ENCODE measurements at regions not wholly inside any gene's neighbourhood (a gene's known extent, or its start where the extent isn't known, plus 50 kb on each side); places are given as distances from the start of the nearest gene placed in this dataset.

DNA sequence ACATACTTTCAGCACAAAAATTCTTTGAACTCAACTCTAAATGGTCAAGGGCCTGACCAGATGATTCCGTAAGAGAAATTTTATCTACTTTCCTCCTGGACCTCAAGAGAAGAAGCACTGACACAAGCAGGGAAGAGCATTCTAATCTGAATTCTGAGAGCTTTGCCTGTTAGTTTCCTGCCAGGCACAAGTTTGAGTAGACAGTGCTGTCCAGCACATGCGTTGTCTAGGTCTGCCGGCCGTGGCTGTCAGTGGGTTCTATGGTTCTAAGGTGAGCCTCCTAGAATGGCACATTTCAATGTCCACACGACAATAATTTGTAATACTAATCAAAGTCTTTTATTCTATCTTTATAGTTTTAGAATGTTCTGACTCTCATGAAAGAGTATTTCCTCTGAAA, 91.9 kb downstream of the RFPL4B start:
- TF ChIP-seq, protein P1, sequence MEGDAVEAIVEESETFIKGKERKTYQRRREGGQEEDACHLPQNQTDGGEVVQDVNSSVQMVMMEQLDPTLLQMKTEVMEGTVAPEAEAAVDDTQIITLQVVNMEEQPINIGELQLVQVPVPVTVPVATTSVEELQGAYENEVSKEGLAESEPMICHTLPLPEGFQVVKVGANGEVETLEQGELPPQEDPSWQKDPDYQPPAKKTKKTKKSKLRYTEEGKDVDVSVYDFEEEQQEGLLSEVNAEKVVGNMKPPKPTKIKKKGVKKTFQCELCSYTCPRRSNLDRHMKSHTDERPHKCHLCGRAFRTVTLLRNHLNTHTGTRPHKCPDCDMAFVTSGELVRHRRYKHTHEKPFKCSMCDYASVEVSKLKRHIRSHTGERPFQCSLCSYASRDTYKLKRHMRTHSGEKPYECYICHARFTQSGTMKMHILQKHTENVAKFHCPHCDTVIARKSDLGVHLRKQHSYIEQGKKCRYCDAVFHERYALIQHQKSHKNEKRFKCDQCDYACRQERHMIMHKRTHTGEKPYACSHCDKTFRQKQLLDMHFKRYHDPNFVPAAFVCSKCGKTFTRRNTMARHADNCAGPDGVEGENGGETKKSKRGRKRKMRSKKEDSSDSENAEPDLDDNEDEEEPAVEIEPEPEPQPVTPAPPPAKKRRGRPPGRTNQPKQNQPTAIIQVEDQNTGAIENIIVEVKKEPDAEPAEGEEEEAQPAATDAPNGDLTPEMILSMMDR (IDR thresholded peaks at IDR 0.05; ENCODE audit: extremely low read depth in 1 of 2, insufficient read depth in 1 of 2, low read depth in 1 of 2, low read length in 2 of 2), result no peak
- TF ChIP-seq, protein P2, sequence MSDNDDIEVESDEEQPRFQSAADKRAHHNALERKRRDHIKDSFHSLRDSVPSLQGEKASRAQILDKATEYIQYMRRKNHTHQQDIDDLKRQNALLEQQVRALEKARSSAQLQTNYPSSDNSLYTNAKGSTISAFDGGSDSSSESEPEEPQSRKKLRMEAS (IDR thresholded peaks at IDR 0.05; ENCODE audit: insufficient read depth, insufficient read length), result no peak
- no peak for TF ChIP-seq POLR2AphosphoS5 (IDR thresholded peaks at IDR 0.05; ENCODE audit: insufficient read depth, low read depth, low read length)
- TF ChIP-seq POLR2A (IDR thresholded peaks at IDR 0.05; ENCODE audit: low read depth, low read length), result no peak
- no peak for TF ChIP-seq MYC (IDR thresholded peaks at IDR 0.05; ENCODE audit: low read depth, low read length)
- TF ChIP-seq GATA2 (IDR thresholded peaks at IDR 0.05; ENCODE audit: insufficient read depth, insufficient read length, low read depth, low read length), result no peak
- no peak for TF ChIP-seq EZH2 (IDR thresholded peaks at IDR 0.05; ENCODE audit: borderline replicate concordance, low read depth, low read length, severe bottlenecking)
- no peak for TF ChIP-seq FOS (IDR thresholded peaks at IDR 0.05; ENCODE audit: borderline replicate concordance, insufficient read depth, low read length)

Data from endothelial cell of umbilical vein (primary cell).